Neural cell (in vitro differentiated cells): ENCODE measurements at regions not wholly inside any gene's neighbourhood (a gene's known extent, or its start where the extent isn't known, plus 50 kb on each side); places are given as distances from the start of the nearest gene placed in this dataset.

ENCODE experiments used
- H2AFZ ChIP-seq: fragments of 200-600, 300-800 bp; sonication (generic), shearing (Covaris generic); 2 replicates; pipeline ENCODE4 v1.6.0; 2014; ENCODE audit warnings: low read depth, mild to moderate bottlenecking, antibody characterized with exemption, low read length, moderate library complexity
- H3F3A ChIP-seq: fragments of 200-600 bp; shearing (Covaris generic); 2 replicates; pipeline ENCODE4 v1.6.1; 2016; ENCODE audit warnings: mild to moderate bottlenecking, moderate library complexity, mixed read lengths, antibody characterized with exemption, low read length; ENCODE audit not compliant: insufficient read depth, poor library complexity, severe bottlenecking
- H3K27ac ChIP-seq: fragments of 200-600, 300-800 bp; sonication (generic), shearing (Covaris generic); 2 replicates; pipeline ENCODE4 v1.5.1; 2014; ENCODE audit warnings: mild to moderate bottlenecking, low read length, moderate library complexity
- H3K27me3 ChIP-seq: fragments of 300-800, 200-600 bp; sonication (generic), shearing (Covaris generic); 2 replicates; pipeline ENCODE4 v1.6.0; 2014; ENCODE audit warnings: mild to moderate bottlenecking, low read depth, low read length, moderate library complexity; ENCODE audit not compliant: insufficient read depth
- H3K36me3 ChIP-seq: fragments of 300-800, 200-600 bp; sonication (generic), shearing (Covaris generic); 2 replicates; pipeline ENCODE4 v1.5.1; 2014; ENCODE audit warnings: mild to moderate bottlenecking, antibody characterized with exemption, low read length, moderate library complexity; ENCODE audit not compliant: insufficient read depth
- H3K4me2 ChIP-seq: fragments of 300-800, 200-600 bp; sonication (generic), shearing (Covaris generic); 2 replicates; pipeline ENCODE4 v1.6.0; 2014; ENCODE audit warnings: mild to moderate bottlenecking, low read length
- H3K4me3 ChIP-seq: fragments of 300-800, 200-600 bp; sonication (generic), shearing (Covaris generic); 2 replicates; pipeline ENCODE4 v1.5.1; 2014; ENCODE audit warnings: mild to moderate bottlenecking, low read length, moderate library complexity
- H3K79me2 ChIP-seq: fragments of 200-600 bp; shearing (Covaris generic); replicated peaks from 2 replicates; pipeline ENCODE4 v1.6.0; 2014; ENCODE audit warnings: mild to moderate bottlenecking, low read length, moderate library complexity; ENCODE audit not compliant: insufficient read depth
- H3K9ac ChIP-seq: fragments of 300-800, 200-600 bp; sonication (generic), shearing (Covaris generic); 2 replicates; pipeline ENCODE4 v1.6.1; 2016; ENCODE audit warnings: mild to moderate bottlenecking, low read length, mixed read lengths
- H3K9me2 ChIP-seq: fragments of 200-600 bp; shearing (Covaris generic); 2 replicates; pipeline ENCODE4 v1.6.1; 2016; ENCODE audit warnings: mild to moderate bottlenecking, low read length, mixed read lengths; ENCODE audit not compliant: insufficient read depth
- H3K9me3 ChIP-seq: fragments of 200-600, 300-800 bp; sonication (generic), shearing (Covaris generic); 2 replicates; pipeline ENCODE4 v1.6.1; 2016; ENCODE audit warnings: mild to moderate bottlenecking, mixed run types, low read length, moderate library complexity, mixed read lengths
- H4K20me1 ChIP-seq: fragments of 200-600 bp; shearing (Covaris generic); 2 replicates; pipeline ENCODE4 v1.6.1; 2016; ENCODE audit warnings: mild to moderate bottlenecking, mixed run types; ENCODE audit not compliant: insufficient read depth
- CTCF ChIP-seq: fragments of 450-650 bp; IDR thresholded peaks from 2 replicates; pipeline ENCODE4 v1.5.1; 2014; ENCODE audit warnings: antibody characterized with exemption, mild to moderate bottlenecking, moderate library complexity; ENCODE audit not compliant: poor library complexity, severe bottlenecking
- EP300 ChIP-seq: fragments of 450-650 bp; conservative IDR thresholded peaks from 2 replicates; pipeline ENCODE4 v1.6.1; 2014; ENCODE audit warnings: antibody characterized with exemption, mild to moderate bottlenecking, moderate library complexity; ENCODE audit not compliant: poor library complexity, severe bottlenecking
- EZH2 ChIP-seq: fragments of 200-600, 300-800 bp; shearing (Covaris generic), sonication (generic); IDR thresholded peaks from 2 replicates; pipeline ENCODE4 v1.6.1; 2014; ENCODE audit warnings: antibody characterized with exemption, low read length, borderline replicate concordance, mild to moderate bottlenecking; ENCODE audit not compliant: insufficient read depth, poor library complexity, severe bottlenecking
- MXI1 ChIP-seq: fragments of 450-650 bp; conservative IDR thresholded peaks from 2 replicates; pipeline ENCODE4 v1.6.1; 2014; ENCODE audit warnings: antibody characterized with exemption, mild to moderate bottlenecking; ENCODE audit not compliant: poor library complexity, severe bottlenecking
- POLR2AphosphoS5 ChIP-seq: IDR thresholded peaks from 2 replicates; pipeline ENCODE4 v1.6.1; 2012
- RAD21 ChIP-seq: fragments of 450-650 bp; conservative IDR thresholded peaks from 2 replicates; pipeline ENCODE4 v1.6.1; 2014; ENCODE audit warnings: antibody characterized with exemption, mild to moderate bottlenecking, moderate library complexity
- REST ChIP-seq: IDR thresholded peaks from 2 replicates; pipeline ENCODE4 v1.6.1; 2012; ENCODE audit warnings: borderline replicate concordance
- SMC3 ChIP-seq: fragments of 450-650 bp; conservative IDR thresholded peaks from 2 replicates; pipeline ENCODE4 v1.6.1; 2014; ENCODE audit warnings: antibody characterized with exemption, mild to moderate bottlenecking, moderate library complexity; ENCODE audit not compliant: poor library complexity
- TAF1 ChIP-seq: IDR thresholded peaks from 2 replicates; pipeline ENCODE4 v1.6.1; 2012; ENCODE audit warnings: low read depth

- H3K27ac ChIP-seq, result no peak overlapping the region
- no peak overlapping the region for H3K4me2 ChIP-seq
- no peaks in the 10 kb centered on the region for H3K36me3 ChIP-seq
- H3F3A ChIP-seq, result no peaks in the 10 kb centered on the region
- H3K9me2 ChIP-seq, result no peaks in the 10 kb centered on the region
- no peaks in the 10 kb centered on the region for H3K79me2 ChIP-seq
- H2AFZ ChIP-seq, result no peak overlapping the region
- H4K20me1 ChIP-seq, result no peaks in the 10 kb centered on the region
- no peak for TF ChIP-seq RAD21
- TF ChIP-seq EP300, result no peak
- TF ChIP-seq TAF1, result no peak
- no peak for TF ChIP-seq MXI1
- no peak for TF ChIP-seq SMC3
- TF ChIP-seq REST, result no peak
- no peak for TF ChIP-seq CTCF
- TF ChIP-seq EZH2, result no peak
- no peak for TF ChIP-seq POLR2AphosphoS5
- no peaks in the 10 kb centered on the region for H3K9me3 ChIP-seq
- no peak overlapping the region for H3K4me3 ChIP-seq
- no peaks in the 10 kb centered on the region for H3K27me3 ChIP-seq
- no peak overlapping the region for H3K9ac ChIP-seq
Measured at GRCh38 chr10:4066581-4067390, 281.8 kb upstream of the KLF6 start.

GRCh38 chr10:4064489-4064888 is 279.5 kb upstream of the KLF6 start:
- no peaks in the 10 kb centered on the region for H3K9me3 ChIP-seq
- no peaks in the 10 kb centered on the region for H3F3A ChIP-seq
- H3K9ac ChIP-seq, result no peak overlapping the region
- TF ChIP-seq POLR2AphosphoS5 (no peak), RAD21 (no peak), TAF1 (no peak), SMC3 (no peak), EP300 (no peak)
- H3K4me2 ChIP-seq, result no peak overlapping the region
- H2AFZ ChIP-seq, result no peak overlapping the region
- no peaks in the 10 kb centered on the region for H3K79me2 ChIP-seq
- H3K27ac ChIP-seq, result no peak overlapping the region
- H3K36me3 ChIP-seq, result no peaks in the 10 kb centered on the region
- no peak overlapping the region for H3K4me3 ChIP-seq
- H4K20me1 ChIP-seq, result no peaks in the 10 kb centered on the region
- no peaks in the 10 kb centered on the region for H3K9me2 ChIP-seq
- no peaks in the 10 kb centered on the region for H3K27me3 ChIP-seq
